Right atrium auricular region (tissue), 2 donors: ENCODE measurements at regions not wholly inside any gene's neighbourhood (a gene's known extent, or its start where the extent isn't known, plus 50 kb on each side); places are given as distances from the start of the nearest gene placed in this dataset.

Experiments
- DNase-seq: peaks from one replicate; pipeline ENCODE4 v3.0.0-alpha.2; 2019; ENCODE audit warnings: low spot score
- H3K27ac ChIP-seq, 2 donors: fragments of 200-600 bp; sonication (generic); 1 replicate in 1 of 2; 2 replicates in 1 of 2; pipeline ENCODE4 v1.5.1; 2016 to 2019
- H3K27me3 ChIP-seq, 2 donors: fragments of 200-600 bp; sonication (generic); one replicate each; pipeline versions ENCODE4 v1.5.1 to v1.6.0; 2017 to 2019
- H3K36me3 ChIP-seq: fragments of 200-600 bp; sonication (generic); one replicate; pipeline ENCODE4 v1.5.1; 2016
- H3K4me1 ChIP-seq, 2 donors: fragments of 200-600 bp; sonication (generic); one replicate each; pipeline versions ENCODE4 v1.5.1 to v1.6.0; 2017 to 2019
- H3K4me3 ChIP-seq, 2 donors: fragments of 200-600 bp; sonication (generic); 1 replicate in 1 of 2; 2 replicates in 1 of 2; pipeline ENCODE4 v1.5.1; 2017 to 2019; ENCODE audit warnings: mild to moderate bottlenecking in 1 of 2, moderate library complexity in 1 of 2
- H3K9me3 ChIP-seq, 2 donors: fragments of 200-600 bp; sonication (generic); one replicate each; pipeline ENCODE4 v1.5.1; 2019
- CTCF ChIP-seq, 2 donors: fragments of 200-600 bp; sonication (generic); IDR thresholded peaks; one replicate each; pipeline ENCODE4 v1.5.1; 2019; ENCODE audit warnings: antibody characterized with exemption in 2 of 2

GRCh38 chr7:135837675-135838074 lies 89.1 kb upstream of the FAM180A start:
- H3K4me3 ChIP-seq = no peak overlapping the region
- no peaks in the 10 kb centered on the region for H3K36me3 ChIP-seq
- no peaks in the 10 kb centered on the region for H3K27me3 ChIP-seq
- H3K4me1 ChIP-seq = peaks cover 0 to 7% of the 10 kb centered on the region in 2 donors
- H3K9me3 ChIP-seq = no peaks in the 10 kb centered on the region
- TF ChIP-seq CTCF (IDR thresholded peaks at IDR 0.05) = no peak
- H3K27ac ChIP-seq = peak overlapping the region in 1 of 2 donors; percentile 25
- DNase-seq = no peak

GRCh38 chr7:135834266-135834665 lies 85.7 kb upstream of the FAM180A start:
- Histone ChIP-seq H3K9me3 (no peaks in the 10 kb centered on the region), H3K27me3 (no peaks in the 10 kb centered on the region), H3K4me1 (peaks cover 0 to 7% of the 10 kb centered on the region in 2 donors), H3K36me3 (no peaks in the 10 kb centered on the region), H3K27ac (no peak overlapping the region), H3K4me3 (no peak overlapping the region)
- no peak for DNase-seq
- no peak for TF ChIP-seq CTCF (IDR thresholded peaks at IDR 0.05)

GRCh38 chr7:135833642-135834041 lies 85.0 kb upstream of the FAM180A start:
- no peak for DNase-seq
- TF ChIP-seq CTCF (IDR thresholded peaks at IDR 0.05) = no peak
- no peaks in the 10 kb centered on the region for H3K27me3 ChIP-seq
- H3K4me3 ChIP-seq = no peak overlapping the region
- H3K4me1 ChIP-seq = peaks cover 0 to 7% of the 10 kb centered on the region in 2 donors
- no peaks in the 10 kb centered on the region for H3K36me3 ChIP-seq
- no peak overlapping the region for H3K27ac ChIP-seq
- H3K9me3 ChIP-seq = no peaks in the 10 kb centered on the region

- H3K9me3 ChIP-seq = no peaks in the 10 kb centered on the region
- no peak for TF ChIP-seq CTCF (IDR thresholded peaks at IDR 0.05)
- no peaks in the 10 kb centered on the region for H3K36me3 ChIP-seq
- peaks cover 0 to 7% of the 10 kb centered on the region in 2 donors for H3K4me1 ChIP-seq
- H3K27ac ChIP-seq = no peak overlapping the region
- no peak overlapping the region for H3K4me3 ChIP-seq
- no peak for DNase-seq
- no peaks in the 10 kb centered on the region for H3K27me3 ChIP-seq
Observed at GRCh38 chr7:135831455-135832195, 83.0 kb upstream of the FAM180A start.

GRCh38 chr7:135828604-135829003 lies 80.0 kb upstream of the FAM180A start:
- H3K4me3 ChIP-seq = no peak overlapping the region
- no peak overlapping the region for H3K27ac ChIP-seq
- H3K4me1 ChIP-seq = no peaks in the 10 kb centered on the region
- no peaks in the 10 kb centered on the region for H3K27me3 ChIP-seq
- no peaks in the 10 kb centered on the region for H3K9me3 ChIP-seq
- no peak for DNase-seq
- H3K36me3 ChIP-seq = no peaks in the 10 kb centered on the region
- TF ChIP-seq CTCF (IDR thresholded peaks at IDR 0.05) = no peak

- Histone ChIP-seq H3K27me3 (no peaks in the 10 kb centered on the region), H3K27ac (no peak overlapping the region), H3K36me3 (no peaks in the 10 kb centered on the region), H3K4me3 (no peak overlapping the region), H3K9me3 (no peaks in the 10 kb centered on the region), H3K4me1 (no peaks in the 10 kb centered on the region)
- no peak for TF ChIP-seq CTCF (IDR thresholded peaks at IDR 0.05)
- no peak for DNase-seq
Observed at GRCh38 chr7:135827391-135827790, 78.8 kb upstream of the FAM180A start.
